Activated CD4-positive, alpha-beta T cell treated with anti-CD3 and anti-CD28 coated beads, Interleukin-2, amount 10 ng/mL, durations not matched to agents 24 days and 14 days (primary cell): ENCODE measurements at regions not wholly inside any gene's neighbourhood (a gene's known extent, or its start where the extent isn't known, plus 50 kb on each side); places are given as distances from the start of the nearest gene placed in this dataset.

ENCODE experiments used
- DNase-seq: peaks from one replicate; pipeline ENCODE4 v3.0.0; 2022
- H3K27ac Mint-ChIP-seq: one replicate; pipeline ENCODE4 v1.8.0; 2022; ENCODE audit warnings: mild to moderate bottlenecking, mixed read lengths
- H3K27me3 Mint-ChIP-seq: one replicate; pipeline ENCODE4 v1.8.0; 2022; ENCODE audit warnings: mixed read lengths
- H3K36me3 Mint-ChIP-seq: one replicate; pipeline ENCODE4 v1.8.0; 2022; ENCODE audit warnings: low read depth, mild to moderate bottlenecking, mixed read lengths
- H3K4me1 Mint-ChIP-seq: one replicate; pipeline ENCODE4 v1.8.0; 2021; ENCODE audit warnings: mixed read lengths
- H3K4me3 Mint-ChIP-seq: one replicate; pipeline ENCODE4 v1.8.0; 2022; ENCODE audit warnings: mild to moderate bottlenecking, moderate library complexity, mixed read lengths
- H3K9me3 Mint-ChIP-seq: one replicate; pipeline ENCODE4 v1.8.0; 2021; ENCODE audit warnings: mixed read lengths
- intact Hi-C: fragments of 100-400 bp; cut with micrococcal nuclease; formaldehyde crosslinking; loops from one replicate; pipeline ENCODE4 v1.15.1; 2023

DNA sequence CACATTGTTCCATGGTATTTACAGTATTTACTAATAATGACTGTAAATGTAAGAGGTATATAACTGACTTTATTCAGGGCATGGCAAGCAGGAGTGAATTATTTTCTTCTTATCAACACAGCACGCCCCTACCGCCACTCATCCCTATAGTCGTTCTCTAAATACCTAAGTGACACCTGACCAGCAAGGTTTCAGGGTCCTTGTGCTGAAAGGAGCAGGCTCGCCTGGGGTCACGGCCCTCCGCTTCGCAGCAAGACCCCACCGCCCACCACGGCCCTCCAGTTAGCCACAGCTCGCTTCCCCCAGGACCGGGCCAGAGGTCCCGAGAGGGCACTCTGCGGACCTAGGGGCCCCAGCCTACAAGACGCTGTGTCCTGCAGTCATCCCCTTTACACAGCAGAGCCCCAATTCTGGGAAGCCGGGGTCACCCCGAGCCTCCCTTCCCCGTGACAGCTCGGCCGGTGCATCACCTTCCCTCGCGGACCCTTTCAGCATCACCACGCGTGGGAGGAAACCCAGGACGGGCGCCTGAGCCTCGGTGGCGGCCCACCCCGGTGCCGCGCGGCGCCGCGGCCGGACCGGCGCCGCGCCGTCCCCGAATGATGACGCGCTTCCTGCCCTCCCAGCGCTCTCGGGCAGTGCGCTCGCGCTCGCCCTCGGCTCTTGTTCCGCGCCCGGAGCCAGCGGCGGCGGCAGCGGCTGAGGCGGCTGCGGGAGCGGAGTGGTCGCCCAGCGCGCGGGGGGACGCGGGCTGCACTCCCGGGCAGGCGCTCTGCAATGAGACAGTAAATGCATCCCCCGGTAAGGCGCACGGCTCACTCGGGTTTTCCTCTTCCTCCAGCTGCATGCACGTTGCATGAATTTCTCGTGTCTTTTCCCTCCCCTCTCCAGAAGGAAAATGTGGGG, 225.1 kb upstream of the C2CD4B start, which contains the start of gene TLN2:
Gene TLN2, plus strand, starts transcription at position 666 of the 906 bp plus-strand sequence.
- Mint-ChIP-seq H3K27me3 (peaks cover 35% of the 10 kb centered on the region), H3K27ac (peak within 1 kb of the TSS; percentile 77), H3K9me3 (peaks cover 4% of the 10 kb centered on the region), H3K4me3 (peak within 1 kb of the TSS; percentile 92), H3K36me3 (peaks cover 4% of the 10 kb centered on the region), H3K4me1 (peaks cover 16% of the 10 kb centered on the region)
- intact Hi-C loops = no loop called here
- DNase-seq = peak; percentile 91

DNA sequence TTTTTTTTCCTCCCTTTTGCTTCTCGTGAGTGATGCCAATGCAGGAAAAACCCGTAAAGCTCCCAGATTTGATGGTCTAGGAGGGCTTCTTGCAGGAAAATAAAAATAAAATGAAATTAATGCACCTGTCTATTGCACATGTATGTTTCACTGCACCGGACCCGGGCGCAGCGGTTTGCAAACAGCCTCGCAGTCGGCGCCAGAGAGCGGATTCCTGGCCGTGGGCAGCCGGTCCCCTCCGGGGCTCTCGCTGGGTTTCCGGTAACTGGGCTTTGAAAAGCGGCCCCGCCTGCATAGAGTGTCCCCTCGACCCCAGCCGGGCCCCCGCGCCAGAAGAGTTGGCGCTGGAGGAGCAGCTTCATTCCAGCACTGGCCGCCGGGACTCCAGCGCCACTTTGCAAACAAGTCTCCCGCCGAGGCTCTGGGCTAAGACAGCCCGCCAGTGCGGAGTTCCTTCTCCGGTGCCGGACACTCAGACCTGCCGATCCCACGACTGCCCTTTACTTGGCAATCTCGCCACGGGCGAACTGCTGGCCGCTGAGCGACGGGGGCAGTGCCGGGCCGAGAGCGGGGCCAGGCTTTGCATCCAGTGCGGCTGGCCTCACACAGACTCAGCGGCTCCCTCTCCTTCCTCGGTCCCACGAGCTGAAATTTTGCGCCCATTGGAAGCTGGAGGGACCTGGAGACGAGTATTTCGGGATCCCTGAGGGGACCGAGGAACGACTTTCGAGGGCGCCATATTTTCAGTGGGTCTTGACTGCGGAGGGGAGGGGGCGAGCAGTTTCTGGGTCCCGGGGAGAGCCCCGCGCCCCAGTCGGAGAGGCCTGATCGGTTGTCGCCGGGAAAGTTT, 225.9 kb upstream of the C2CD4B start:
- Mint-ChIP-seq H3K4me3 (peak overlapping the region; percentile 92), H3K4me1 (peaks cover 16% of the 10 kb centered on the region), H3K27ac (peak overlapping the region; percentile 69), H3K9me3 (peaks cover 4% of the 10 kb centered on the region), H3K27me3 (peaks cover 36% of the 10 kb centered on the region), H3K36me3 (peaks cover 4% of the 10 kb centered on the region)
- DNase-seq = peak; percentile 79
- intact Hi-C loops = no loop called here

DNA sequence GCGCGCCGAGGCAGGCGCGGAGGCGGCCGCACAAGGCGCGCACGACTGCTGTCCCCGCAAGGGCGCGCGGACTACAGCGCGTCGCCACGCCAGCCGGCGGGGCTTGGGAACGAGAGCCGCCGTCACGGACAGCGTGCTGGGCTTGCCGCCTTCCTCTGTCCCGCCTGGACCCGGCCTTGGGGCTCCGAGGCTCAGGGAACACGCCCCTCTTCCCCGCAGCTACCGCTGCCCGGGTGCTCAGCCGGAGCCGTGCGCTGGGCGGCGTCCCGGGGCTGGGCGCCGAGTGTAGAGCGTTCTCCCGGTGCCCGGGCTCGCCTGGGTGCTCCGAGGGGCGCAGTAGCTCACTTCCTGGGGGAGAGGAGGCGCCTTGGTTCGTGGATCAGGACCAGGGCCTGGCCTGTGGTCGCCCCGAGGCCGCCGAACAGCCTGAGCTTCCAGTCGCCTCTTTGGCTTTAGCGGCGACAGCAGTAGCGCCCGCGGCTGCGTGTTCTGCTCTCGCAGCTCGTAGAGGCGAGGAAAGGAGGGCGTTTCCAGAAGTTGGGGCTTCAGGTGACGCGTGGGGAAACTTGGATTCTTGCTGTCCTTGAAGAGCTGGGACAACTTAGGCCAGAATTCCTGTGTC, 226.7 kb upstream of the C2CD4B start:
- Mint-ChIP-seq H3K9me3 (peaks cover 4% of the 10 kb centered on the region), H3K36me3 (peaks cover 4% of the 10 kb centered on the region), H3K4me1 (peaks cover 16% of the 10 kb centered on the region), H3K27me3 (peaks cover 36% of the 10 kb centered on the region), H3K27ac (no peak overlapping the region), H3K4me3 (peak overlapping the region; percentile 92)
- intact Hi-C loops = no loop called here
- DNase-seq = peak; percentile 77

DNA sequence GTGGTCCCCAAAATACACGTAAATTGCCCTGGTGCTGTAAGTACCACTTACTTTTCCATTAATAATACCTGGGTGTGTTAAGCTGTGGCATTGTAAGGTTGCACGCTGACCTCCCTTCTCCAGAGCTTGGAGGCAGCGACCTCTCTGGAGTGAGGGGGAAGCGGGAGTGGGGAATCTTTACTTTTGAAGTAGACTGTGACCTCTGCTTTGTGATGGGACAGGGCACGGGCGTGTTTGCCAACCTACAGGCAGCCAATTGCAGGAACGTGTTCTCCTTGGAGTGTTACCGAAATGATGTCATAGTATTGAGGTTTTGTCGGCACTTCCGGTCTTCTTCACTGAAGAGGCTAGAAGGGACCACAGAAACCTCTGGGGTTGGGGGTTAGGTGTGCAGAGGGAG, 227.3 kb upstream of the C2CD4B start:
- peak overlapping the region; percentile 49 for H3K27ac Mint-ChIP-seq

DNA sequence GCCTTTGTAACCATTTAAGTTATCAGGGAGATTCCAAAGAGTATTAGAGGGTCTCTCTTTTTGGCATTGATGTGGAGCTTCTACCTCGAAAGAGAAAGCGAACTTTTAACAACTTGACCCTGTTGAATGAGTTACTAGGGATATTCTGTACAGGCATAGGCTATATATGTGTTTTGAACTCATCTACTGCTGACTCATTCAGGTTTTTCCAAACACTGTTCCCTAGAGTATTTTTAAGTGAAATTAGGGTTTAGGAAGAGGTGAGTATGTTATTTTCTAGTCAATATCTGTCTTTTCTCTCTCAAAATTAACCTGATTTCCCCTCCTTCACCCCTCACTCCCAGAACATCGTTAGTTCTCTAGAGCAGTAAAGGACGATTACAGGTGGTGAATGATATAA, 228.1 kb upstream of the C2CD4B start:
- DNase-seq = no peak
- intact Hi-C loops = no loop called here
- Mint-ChIP-seq H3K27ac (no peak overlapping the region), H3K9me3 (peaks cover 8% of the 10 kb centered on the region), H3K36me3 (peaks cover 4% of the 10 kb centered on the region), H3K4me3 (no peak overlapping the region), H3K27me3 (peaks cover 34% of the 10 kb centered on the region), H3K4me1 (peaks cover 16% of the 10 kb centered on the region)

More for the DNA sequence above, 227.3 kb upstream of the C2CD4B start:
- Mint-ChIP-seq H3K4me1 (peaks cover 16% of the 10 kb centered on the region), H3K27me3 (peaks cover 34% of the 10 kb centered on the region), H3K4me3 (peak overlapping the region; percentile 92), H3K36me3 (peaks cover 4% of the 10 kb centered on the region), H3K9me3 (peaks cover 4% of the 10 kb centered on the region)
- DNase-seq = peak; percentile 71
- intact Hi-C loops = no loop called here

DNA sequence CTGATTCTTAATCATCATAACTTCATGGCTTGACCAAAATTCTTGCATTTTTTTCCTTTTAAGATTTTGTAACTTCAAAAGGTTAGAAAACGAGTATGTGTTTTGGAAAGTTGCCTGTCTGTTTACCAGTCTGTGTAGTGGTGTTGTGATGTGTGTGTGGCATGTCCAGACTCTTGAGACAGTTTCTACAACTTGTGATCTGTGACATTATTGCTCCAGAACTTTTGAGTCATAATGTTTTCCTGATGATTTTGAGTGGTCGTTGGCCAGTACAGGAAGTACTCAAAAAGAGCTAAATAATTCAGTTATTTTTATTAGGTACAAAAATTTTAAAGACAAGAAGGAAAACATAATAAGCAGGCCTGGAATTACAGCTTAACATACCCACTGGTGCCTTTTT, 229.0 kb upstream of the C2CD4B start:
- Mint-ChIP-seq H3K9me3 (peaks cover 12% of the 10 kb centered on the region), H3K27ac (no peak overlapping the region), H3K4me1 (peaks cover 16% of the 10 kb centered on the region), H3K27me3 (peaks cover 34% of the 10 kb centered on the region), H3K36me3 (peaks cover 4% of the 10 kb centered on the region), H3K4me3 (no peak overlapping the region)
- intact Hi-C loops = no loop called here
- DNase-seq = no peak

DNA sequence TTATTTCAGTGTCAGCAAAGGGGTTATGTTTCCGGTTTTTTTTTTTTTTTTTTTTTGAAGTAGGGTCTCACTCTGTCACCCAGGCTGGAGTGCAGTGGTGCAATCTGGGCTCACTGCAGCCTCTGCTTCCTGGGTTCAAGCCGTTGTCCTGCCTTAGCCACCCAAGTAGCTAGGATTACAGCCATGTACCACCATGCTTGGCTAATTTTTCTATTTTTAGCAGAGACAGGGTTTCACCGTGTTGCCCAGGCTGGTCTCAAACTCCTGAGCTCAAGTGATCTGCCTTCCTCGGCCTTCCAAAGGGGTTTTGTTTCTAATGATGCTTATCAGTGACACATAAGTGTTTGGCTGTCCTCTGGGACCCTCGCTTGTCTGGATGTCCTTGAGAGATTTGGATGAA, 235.7 kb upstream of the C2CD4B start:
- no peaks in the 10 kb centered on the region for H3K4me1 Mint-ChIP-seq
- no peak for DNase-seq
- no peak overlapping the region for H3K4me3 Mint-ChIP-seq
- H3K9me3 Mint-ChIP-seq = peaks cover 20% of the 10 kb centered on the region
- peaks cover 3% of the 10 kb centered on the region for H3K27me3 Mint-ChIP-seq
- peaks cover 1% of the 10 kb centered on the region for H3K36me3 Mint-ChIP-seq
- H3K27ac Mint-ChIP-seq = no peak overlapping the region
- intact Hi-C loops = no loop called here

DNA sequence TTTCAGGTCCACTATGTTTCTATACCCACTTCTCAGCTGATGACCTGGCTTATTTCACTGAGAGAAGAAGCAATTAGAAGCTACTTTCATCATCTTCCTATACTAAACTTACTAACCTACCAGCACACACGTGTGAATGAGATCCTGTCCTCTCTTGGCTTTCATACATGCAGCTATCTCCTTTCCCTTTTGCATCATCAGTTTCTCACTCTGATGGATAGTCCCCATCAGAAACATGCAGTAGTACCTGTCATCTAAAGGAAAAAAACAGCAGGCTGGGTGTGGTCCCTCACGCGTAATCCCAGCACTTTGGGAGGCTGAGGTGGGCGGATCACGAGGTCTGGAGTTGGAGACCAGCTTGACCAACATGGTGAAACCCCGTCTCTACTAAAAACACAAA, 237.6 kb upstream of the C2CD4B start:
- DNase-seq = no peak
- intact Hi-C loops = no loop called here
- Mint-ChIP-seq H3K27ac (no peak overlapping the region), H3K9me3 (peaks cover 20% of the 10 kb centered on the region), H3K4me1 (no peaks in the 10 kb centered on the region), H3K36me3 (peaks cover 1% of the 10 kb centered on the region), H3K27me3 (peaks cover 4% of the 10 kb centered on the region), H3K4me3 (no peak overlapping the region)

DNA sequence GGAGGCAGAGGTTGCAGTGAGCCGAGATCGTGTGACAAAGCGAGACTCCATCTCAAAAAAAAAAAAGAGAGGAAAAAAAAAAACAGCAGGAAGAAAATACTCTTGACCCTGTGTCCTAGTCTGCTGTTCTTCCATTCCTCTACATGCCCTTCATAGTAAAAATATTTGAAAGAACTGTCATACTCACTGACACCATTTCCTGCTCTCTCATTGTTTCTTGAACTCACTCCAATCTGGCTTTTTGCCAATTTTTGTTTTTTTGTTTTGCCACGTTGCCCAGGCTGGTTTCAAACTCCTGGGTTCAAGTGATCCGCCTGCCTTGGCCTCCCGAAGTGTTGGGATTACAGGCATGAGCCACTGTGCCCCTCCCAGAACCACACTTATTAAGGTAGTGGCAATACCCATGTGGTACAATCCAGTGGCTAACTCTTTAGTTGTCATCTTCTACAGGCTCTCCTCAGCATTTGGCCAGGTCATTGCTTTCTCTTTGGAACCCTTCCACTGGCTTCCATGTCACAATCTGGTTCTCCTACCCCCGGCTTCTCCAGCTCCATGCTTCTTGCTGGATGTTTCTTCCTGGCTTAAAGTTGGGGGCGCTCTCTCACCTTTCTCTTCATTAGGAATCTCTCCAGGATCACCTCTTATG, 238.2 kb upstream of the C2CD4B start:
- Mint-ChIP-seq H3K36me3 (peaks cover 1% of the 10 kb centered on the region), H3K4me3 (no peak overlapping the region), H3K9me3 (peaks cover 15% of the 10 kb centered on the region), H3K4me1 (no peaks in the 10 kb centered on the region), H3K27ac (no peak overlapping the region), H3K27me3 (peaks cover 4% of the 10 kb centered on the region)
- no peak for DNase-seq
- intact Hi-C loops = no loop called here

DNA sequence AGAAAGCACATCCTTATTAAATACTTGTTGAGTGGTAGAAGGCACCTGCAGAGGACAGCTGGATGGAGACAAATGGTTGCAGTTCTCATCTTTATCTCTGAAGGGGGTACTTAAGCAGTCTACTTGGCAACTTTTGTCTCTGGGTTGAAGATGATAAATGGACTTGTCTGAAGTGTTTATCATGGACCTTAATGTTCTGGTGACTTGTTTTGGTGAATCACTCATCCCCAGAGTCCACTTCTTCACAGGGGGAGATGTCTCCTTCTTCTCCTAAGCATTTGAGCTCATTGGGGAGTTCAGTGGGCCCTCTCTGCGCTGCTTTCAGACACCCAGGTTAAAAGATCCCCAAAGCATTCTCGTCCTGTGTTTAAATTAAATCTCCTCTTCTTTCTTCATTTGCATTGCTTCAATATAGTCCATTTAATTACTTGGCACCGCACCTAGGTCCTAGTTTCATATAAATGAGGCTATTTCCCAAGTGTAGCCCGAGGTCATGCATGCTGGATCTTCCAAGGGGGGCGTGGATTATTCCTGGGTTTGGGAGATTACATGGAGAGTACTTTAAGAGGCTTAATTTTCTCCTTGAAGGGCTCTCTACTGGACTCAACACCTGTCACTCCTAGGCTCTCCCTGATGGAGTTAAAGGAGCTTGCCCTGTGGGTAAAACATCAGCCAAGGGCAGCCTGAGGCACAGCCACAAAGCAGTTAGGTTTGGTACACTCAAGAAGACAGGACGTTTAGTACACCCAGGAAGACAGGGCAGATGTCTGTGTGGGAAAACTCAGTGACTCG, 239.3 kb upstream of the C2CD4B start:
- no peak overlapping the region for H3K27ac Mint-ChIP-seq
- H3K9me3 Mint-ChIP-seq = peaks cover 12% of the 10 kb centered on the region
- intact Hi-C loops = no loop called here
- no peak for DNase-seq
- no peak overlapping the region for H3K4me3 Mint-ChIP-seq
- H3K36me3 Mint-ChIP-seq = peaks cover 1% of the 10 kb centered on the region
- H3K4me1 Mint-ChIP-seq = no peaks in the 10 kb centered on the region
- peaks cover 4% of the 10 kb centered on the region for H3K27me3 Mint-ChIP-seq

DNA sequence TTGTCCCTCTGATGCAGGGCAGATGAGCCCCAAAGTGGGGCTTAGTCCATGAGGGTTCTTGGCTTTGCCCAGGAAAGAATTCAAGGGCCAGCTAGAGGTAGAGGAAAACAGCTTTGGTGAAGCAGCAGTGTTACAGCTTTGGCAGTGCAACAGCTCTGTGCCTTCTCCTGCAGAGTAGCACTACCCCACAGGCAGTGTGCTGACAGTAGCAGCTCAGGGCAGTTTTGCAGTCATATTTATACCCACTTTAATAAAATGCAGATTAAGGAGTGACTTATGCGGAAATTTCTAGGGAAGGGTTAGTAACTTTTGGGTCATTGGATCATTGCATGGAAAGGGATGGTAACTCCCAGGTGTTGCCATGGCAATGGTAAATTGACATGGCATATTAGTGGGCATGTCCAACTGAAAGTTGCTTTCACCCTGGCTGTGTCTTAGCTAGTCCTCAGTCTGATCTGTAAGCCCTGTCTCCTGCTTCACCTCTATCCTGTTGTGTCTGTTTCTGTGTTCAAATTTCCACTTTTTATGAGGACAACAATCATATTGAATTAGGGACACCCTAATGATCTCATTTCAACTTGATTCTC, 241.3 kb upstream of the C2CD4B start:
- no peak for DNase-seq
- Mint-ChIP-seq H3K27me3 (peaks cover 4% of the 10 kb centered on the region), H3K9me3 (no peaks in the 10 kb centered on the region), H3K4me1 (no peaks in the 10 kb centered on the region), H3K27ac (no peak overlapping the region), H3K36me3 (no peaks in the 10 kb centered on the region), H3K4me3 (no peak overlapping the region)
- intact Hi-C loops = no loop called here

DNA sequence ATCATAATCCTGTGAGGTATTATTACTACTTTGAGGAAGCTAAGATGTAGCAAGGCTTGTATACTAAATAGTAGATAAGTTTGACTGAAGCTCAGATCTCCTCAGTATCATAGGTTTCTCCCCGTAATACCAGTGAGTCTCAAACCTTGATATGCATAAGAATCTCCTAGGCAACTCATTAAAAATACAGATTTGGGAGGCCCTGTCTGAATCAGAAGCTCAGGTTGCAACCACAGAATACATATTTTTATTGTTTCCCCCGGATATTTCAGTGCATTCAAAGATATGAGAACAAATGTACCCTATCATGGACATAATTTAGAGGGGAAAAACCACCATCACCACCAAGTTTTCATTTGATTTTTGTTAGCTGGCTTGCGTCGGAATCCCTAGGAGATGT, 242.1 kb upstream of the C2CD4B start:
- DNase-seq = no peak
- H3K9me3 Mint-ChIP-seq = no peaks in the 10 kb centered on the region
- H3K4me3 Mint-ChIP-seq = no peak overlapping the region
- intact Hi-C loops = no loop called here
- no peaks in the 10 kb centered on the region for H3K36me3 Mint-ChIP-seq
- no peaks in the 10 kb centered on the region for H3K4me1 Mint-ChIP-seq
- H3K27me3 Mint-ChIP-seq = peaks cover 4% of the 10 kb centered on the region
- no peak overlapping the region for H3K27ac Mint-ChIP-seq
